Cerebellar nuclear complex (tissue), 1 donor: ENCODE measurements at regions not wholly inside any gene's neighbourhood (a gene's known extent, or its start where the extent isn't known, plus 50 kb on each side); places are given as distances from the start of the nearest gene placed in this dataset.

Source experiments
- DNase-seq, 2 experiments: peaks; one replicate each; lab custom pipeline; 2025; lab: John Stamatoyannopoulos, UW

- DNase-seq, result no peak
Observed at GRCh38 chr11:134687548-134687947, 275.5 kb upstream of the B3GAT1 start.

- DNase-seq, result no peak
Observed at GRCh38 chr11:134686460-134687061, 274.5 kb upstream of the B3GAT1 start.

GRCh38 chr11:134685793-134686380 is 273.8 kb upstream of the B3GAT1 start:
- DNase-seq, result no peak

- no peak for DNase-seq
Observed at GRCh38 chr11:134684576-134684975, 272.5 kb upstream of the B3GAT1 start.

GRCh38 chr11:134683860-134684259 is 271.8 kb upstream of the B3GAT1 start:
- no peak for DNase-seq

- no peak for DNase-seq
Observed at GRCh38 chr11:134682577-134682976, 270.5 kb upstream of the B3GAT1 start.

GRCh38 chr11:134679592-134679991 is 267.6 kb upstream of the B3GAT1 start:
- no peak for DNase-seq

- DNase-seq, result no peak
Observed at GRCh38 chr11:134678744-134679143, 266.7 kb upstream of the B3GAT1 start.

- DNase-seq, result no peak
Observed at GRCh38 chr11:134677891-134678551, 266.0 kb upstream of the B3GAT1 start.

- no peak for DNase-seq
Observed at GRCh38 chr11:134677397-134677822, 265.4 kb upstream of the B3GAT1 start.

- no peak for DNase-seq
Observed at GRCh38 chr11:134676516-134677287, 264.7 kb upstream of the B3GAT1 start.

- DNase-seq, result no peak
Observed at GRCh38 chr11:134675983-134676382, 263.9 kb upstream of the B3GAT1 start.

GRCh38 chr11:134674974-134675373 is 262.9 kb upstream of the B3GAT1 start:
- no peak for DNase-seq

GRCh38 chr11:134670961-134671370 is 258.9 kb upstream of the B3GAT1 start:
- no peak for DNase-seq

- no peak for DNase-seq
Observed at GRCh38 chr11:134670247-134670782, 258.3 kb upstream of the B3GAT1 start.

GRCh38 chr11:134669796-134670195 is 257.8 kb upstream of the B3GAT1 start:
- DNase-seq, result no peak

- no peak for DNase-seq
Observed at GRCh38 chr11:134668796-134669195, 256.8 kb upstream of the B3GAT1 start.

GRCh38 chr11:134668076-134668475 is 256.0 kb upstream of the B3GAT1 start:
- no peak for DNase-seq

GRCh38 chr11:134667505-134667904 is 255.5 kb upstream of the B3GAT1 start:
- no peak for DNase-seq

GRCh38 chr11:134667175-134667500 is 255.1 kb upstream of the B3GAT1 start:
- DNase-seq, result no peak

GRCh38 chr11:134666273-134667174 is 254.5 kb upstream of the B3GAT1 start:
- DNase-seq, result no peak
